Caco-2 (cell line): ENCODE measurements at regions not wholly inside any gene's neighbourhood (a gene's known extent, or its start where the extent isn't known, plus 50 kb on each side); places are given as distances from the start of the nearest gene placed in this dataset.

Experiments used
- BruUV-seq: library from RNA; stranded (reverse); fragments of 400-500 nt; replicated peaks from 2 replicates; lab custom pipeline; 2021; lab: Mats Ljungman, UMichigan
- CTCF ChIA-PET: fragments of 300-600 bp; sonication (Branson Sonifier 250); formaldehyde crosslinking; loops from one replicate; lab custom pipeline; 2022; ENCODE audit warnings: antibody characterized with exemption; lab: Charles Lee
- POLR2A ChIA-PET: fragments of 300-600 bp; sonication (Branson Sonifier 250); formaldehyde crosslinking; loops from one replicate; lab custom pipeline; 2022; ENCODE audit warnings: antibody characterized with exemption; lab: Charles Lee
- DNase-seq, 2 experiments: peaks; one replicate each; pipeline versions ENCODE4 v3.0.0 to v3.0.0-alpha.2; 2020 to 2022
- H3K27me3 ChIP-seq: replicated peaks from 2 replicates; pipeline ENCODE4 v1.6.0; 2011; ENCODE audit warnings: low read length; ENCODE audit not compliant: control insufficient read depth, insufficient read depth
- H3K36me3 ChIP-seq: 2 replicates; pipeline ENCODE4 v1.5.1; 2011; ENCODE audit warnings: low read length; ENCODE audit not compliant: control insufficient read depth, insufficient read depth
- H3K4me1 ChIP-seq: fragments of 250-450 bp; sonication (Bioruptor Pico); 2 replicates; pipeline ENCODE4 v1.5.1; 2020; ENCODE audit warnings: mild to moderate bottlenecking
- H3K4me3 ChIP-seq: 2 replicates; pipeline ENCODE4 v1.5.1; 2011; ENCODE audit warnings: low read depth, mild to moderate bottlenecking, control low read depth, low read length
- H3K9me3 ChIP-seq: fragments of 250-450 bp; sonication (Bioruptor Pico); 2 replicates; pipeline ENCODE4 v1.5.1; 2020; ENCODE audit warnings: mild to moderate bottlenecking, moderate library complexity
- H3K27ac Mint-ChIP-seq: one replicate; pipeline ENCODE4 v1.8.0; 2022; ENCODE audit warnings: mixed read lengths; ENCODE audit not compliant: unreplicated experiment
- H3K27me3 Mint-ChIP-seq: one replicate; pipeline ENCODE4 v1.8.0; 2022; ENCODE audit warnings: mixed read lengths; ENCODE audit not compliant: insufficient read depth, unreplicated experiment
- H3K36me3 Mint-ChIP-seq: one replicate; pipeline ENCODE4 v1.8.0; 2022; ENCODE audit warnings: mild to moderate bottlenecking, mixed read lengths; ENCODE audit not compliant: insufficient read depth, unreplicated experiment
- H3K4me1 Mint-ChIP-seq: one replicate; pipeline ENCODE4 v1.8.0; 2022; ENCODE audit warnings: low read depth, mixed read lengths; ENCODE audit not compliant: unreplicated experiment
- H3K4me3 Mint-ChIP-seq: one replicate; pipeline ENCODE4 v1.8.0; 2022; ENCODE audit warnings: mild to moderate bottlenecking, moderate library complexity, mixed read lengths; ENCODE audit not compliant: unreplicated experiment
- H3K9me3 Mint-ChIP-seq: one replicate; pipeline ENCODE4 v1.8.0; 2022; ENCODE audit warnings: mixed read lengths; ENCODE audit not compliant: unreplicated experiment
- intact Hi-C: fragments of 100-400 bp; cut with micrococcal nuclease; formaldehyde crosslinking; loops from one replicate; pipeline ENCODE4 v1.10.0; 2022; ENCODE audit not compliant: unreplicated experiment
- TF ChIP-seq, protein P1 (sequence below), 2 experiments: fragments of 200-600 bp in 1 of 2; IDR thresholded peaks; 1 replicate in 1 of 2; 2 replicates in 1 of 2; pipeline versions ENCODE4 v1.5.1 to v1.8.0; 2011 to 2022; ENCODE audit warnings: antibody characterized with exemption in 1 of 2, control low read depth in 1 of 2, inconsistent platforms in 1 of 2, low read depth in 1 of 2, low read length in 1 of 2, mild to moderate bottlenecking in 1 of 2, moderate library complexity in 1 of 2; ENCODE audit not compliant: insufficient read depth in 1 of 2, severe bottlenecking in 1 of 2, unreplicated experiment in 1 of 2

GRCh38 chr12:89988188-89988915 lies 279.7 kb upstream of the ATP2B1 start:
- ChIA-PET POLR2A (no interaction called here), CTCF (no interaction called here)
- Histone ChIP-seq H3K36me3 (no peaks in the 10 kb centered on the region), H3K9me3 (no peaks in the 10 kb centered on the region), H3K27me3 (no peaks in the 10 kb centered on the region), H3K4me3 (no peak overlapping the region), H3K4me1 (no peaks in the 10 kb centered on the region; the same call in 1 of the 2 replicates)
- Mint-ChIP-seq H3K27me3 (no peaks in the 10 kb centered on the region), H3K4me3 (no peak overlapping the region), H3K9me3 (no peaks in the 10 kb centered on the region), H3K36me3 (no peaks in the 10 kb centered on the region), H3K27ac (no peak overlapping the region), H3K4me1 (no peaks in the 10 kb centered on the region)
- no TSS peak for BruUV-seq
- intact Hi-C loops, result no loop called here
- DNase-seq, result no peak
- TF ChIP-seq, protein P1, sequence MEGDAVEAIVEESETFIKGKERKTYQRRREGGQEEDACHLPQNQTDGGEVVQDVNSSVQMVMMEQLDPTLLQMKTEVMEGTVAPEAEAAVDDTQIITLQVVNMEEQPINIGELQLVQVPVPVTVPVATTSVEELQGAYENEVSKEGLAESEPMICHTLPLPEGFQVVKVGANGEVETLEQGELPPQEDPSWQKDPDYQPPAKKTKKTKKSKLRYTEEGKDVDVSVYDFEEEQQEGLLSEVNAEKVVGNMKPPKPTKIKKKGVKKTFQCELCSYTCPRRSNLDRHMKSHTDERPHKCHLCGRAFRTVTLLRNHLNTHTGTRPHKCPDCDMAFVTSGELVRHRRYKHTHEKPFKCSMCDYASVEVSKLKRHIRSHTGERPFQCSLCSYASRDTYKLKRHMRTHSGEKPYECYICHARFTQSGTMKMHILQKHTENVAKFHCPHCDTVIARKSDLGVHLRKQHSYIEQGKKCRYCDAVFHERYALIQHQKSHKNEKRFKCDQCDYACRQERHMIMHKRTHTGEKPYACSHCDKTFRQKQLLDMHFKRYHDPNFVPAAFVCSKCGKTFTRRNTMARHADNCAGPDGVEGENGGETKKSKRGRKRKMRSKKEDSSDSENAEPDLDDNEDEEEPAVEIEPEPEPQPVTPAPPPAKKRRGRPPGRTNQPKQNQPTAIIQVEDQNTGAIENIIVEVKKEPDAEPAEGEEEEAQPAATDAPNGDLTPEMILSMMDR (IDR thresholded peaks at IDR 0.05; ENCODE audit: insufficient read depth in 1 of 2, low read depth in 1 of 2, low read length in 1 of 2, severe bottlenecking in 1 of 2, unreplicated experiment in 1 of 2), result no peak

- no TSS peak for BruUV-seq
- CTCF ChIA-PET, result no interaction called here
- H3K4me1 Mint-ChIP-seq, result no peaks in the 10 kb centered on the region
Observed at GRCh38 chr12:89985935-89986334, 277.3 kb upstream of the ATP2B1 start.

DNA sequence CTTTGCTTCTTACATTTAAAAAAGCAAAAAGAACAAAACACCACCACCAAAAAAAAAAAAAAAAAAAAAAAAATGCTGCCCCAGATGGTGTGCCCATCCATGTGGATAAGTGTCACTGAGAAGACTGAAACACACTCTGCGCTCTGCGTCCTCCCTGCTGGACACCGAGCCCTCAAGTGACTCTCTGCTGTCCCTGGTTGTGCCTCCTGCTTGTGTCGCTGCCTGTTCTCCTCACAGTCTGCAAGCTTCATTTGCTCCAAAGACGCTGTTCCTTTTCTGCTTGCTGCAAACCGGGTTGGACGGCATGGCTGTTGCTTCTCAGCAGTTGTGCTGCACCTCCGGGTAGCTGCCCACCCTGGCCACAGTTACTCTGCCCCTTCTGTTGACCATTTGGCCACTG lies 276.2 kb upstream of the ATP2B1 start:
- Histone ChIP-seq H3K9me3 (no peaks in the 10 kb centered on the region), H3K36me3 (no peaks in the 10 kb centered on the region), H3K27me3 (no peaks in the 10 kb centered on the region), H3K4me1 (no peaks in the 10 kb centered on the region), H3K4me3 (no peak overlapping the region)
- no peaks in the 10 kb centered on the region for H3K36me3 Mint-ChIP-seq
- no peaks in the 10 kb centered on the region for H3K9me3 Mint-ChIP-seq
- H3K4me1 Mint-ChIP-seq, result no peaks in the 10 kb centered on the region
- ChIA-PET POLR2A (no interaction called here), CTCF (no interaction called here)
- TF ChIP-seq, protein P1 (IDR thresholded peaks at IDR 0.05; ENCODE audit: insufficient read depth in 1 of 2, low read depth in 1 of 2, low read length in 1 of 2, severe bottlenecking in 1 of 2, unreplicated experiment in 1 of 2), result no peak
- BruUV-seq, result no TSS peak
- no peak overlapping the region for H3K4me3 Mint-ChIP-seq
- H3K27ac Mint-ChIP-seq, result no peak overlapping the region
- intact Hi-C loops, result no loop called here
- no peaks in the 10 kb centered on the region for H3K27me3 Mint-ChIP-seq
- no peak for DNase-seq

More at GRCh38 chr12:89985935-89986334, 277.3 kb upstream of the ATP2B1 start:
- TF ChIP-seq, protein P1 (IDR thresholded peaks at IDR 0.05; ENCODE audit: insufficient read depth in 1 of 2, low read depth in 1 of 2, low read length in 1 of 2, severe bottlenecking in 1 of 2, unreplicated experiment in 1 of 2), result no peak
- POLR2A ChIA-PET, result no interaction called here
- H3K4me3 ChIP-seq, result no peak overlapping the region
- Mint-ChIP-seq H3K27me3 (no peaks in the 10 kb centered on the region), H3K9me3 (no peaks in the 10 kb centered on the region), H3K36me3 (no peaks in the 10 kb centered on the region), H3K4me3 (no peak overlapping the region), H3K27ac (no peak overlapping the region)
- no peak for DNase-seq
- H3K27me3 ChIP-seq, result no peaks in the 10 kb centered on the region
- H3K36me3 ChIP-seq, result no peaks in the 10 kb centered on the region
- H3K9me3 ChIP-seq, result no peaks in the 10 kb centered on the region
- H3K4me1 ChIP-seq, result no peaks in the 10 kb centered on the region
- intact Hi-C loops, result no loop called here
